Left cardiac atrium (tissue), 4 donors: ENCODE measurements at regions not wholly inside any gene's neighbourhood (a gene's known extent, or its start where the extent isn't known, plus 50 kb on each side); places are given as distances from the start of the nearest gene placed in this dataset.

ENCODE experiments used
- ATAC-seq, 2 donors: fragments of 200-7000 bp; cut with Tn5 transposase; one replicate each; pipeline ENCODE4 v1.9.1; 2020; ENCODE audit warnings: mild to moderate bottlenecking in 2 of 2, moderate library complexity in 2 of 2
- DNase-seq: peaks from one replicate; pipeline ENCODE4 v3.0.0-alpha.2; 2020
- intact Hi-C, 2 donors: fragments of 100-400 bp; cut with DNase I; formaldehyde crosslinking; loops; one replicate each; pipeline versions ENCODE4 v1.14.1 to v1.15.1; 2022 to 2023
- donor health status: DM: no; HTN: yes; CAD: no.
- donor health status: DM: no; HTN: yes; CAD: no; lungs with severe emphysema.
- donor health status: DM: yes; HTN: yes; CAD: no.
- donor health status: Dilated cardiomyopathy.

- no peak for ATAC-seq
- DNase-seq, result no peak
- intact Hi-C loops, result no loop called here
Measured at GRCh38 chr10:36313142-36313541, 671.0 kb upstream of the FZD8 start.

GRCh38 chr10:36303896-36304295, 661.8 kb upstream of the FZD8 start:
- intact Hi-C loops, result no loop called here
- DNase-seq, result no peak

GRCh38 chr10:36302086-36302485, 660.0 kb upstream of the FZD8 start:
- DNase-seq, result no peak
- ATAC-seq, result no peak
- intact Hi-C loops, result no loop called here

More at GRCh38 chr10:36303896-36304295, 661.8 kb upstream of the FZD8 start:
- no peak for ATAC-seq

- no peak for ATAC-seq
- intact Hi-C loops, result no loop called here
- DNase-seq, result no peak
Measured at GRCh38 chr10:36301539-36301938, 659.4 kb upstream of the FZD8 start.

GRCh38 chr10:36301139-36301538, 659.0 kb upstream of the FZD8 start:
- no peak for DNase-seq
- intact Hi-C loops, result no loop called here
- no peak for ATAC-seq

GRCh38 chr10:36283827-36284226, 641.7 kb upstream of the FZD8 start:
- no peak for DNase-seq
- intact Hi-C loops, result no loop called here
- ATAC-seq, result no peak

- no peak for DNase-seq
- intact Hi-C loops, result no loop called here
- no peak for ATAC-seq
Measured at GRCh38 chr10:36281831-36282331, 639.8 kb upstream of the FZD8 start.

- DNase-seq (no peak), ATAC-seq (no peak)
- intact Hi-C loops, result no loop called here
Measured at GRCh38 chr10:36280890-36281499, 638.9 kb upstream of the FZD8 start.

GRCh38 chr10:36280321-36280741, 638.2 kb upstream of the FZD8 start:
- intact Hi-C loops, result no loop called here
- no peak for DNase-seq
- ATAC-seq, result no peak

- ATAC-seq, result peak in 1 of 2 donors; percentile 27
- no peak for DNase-seq
- intact Hi-C loops, result no loop called here
Measured at GRCh38 chr10:36278176-36278575, 636.1 kb upstream of the FZD8 start.

- intact Hi-C loops, result no loop called here
- ATAC-seq, result no peak
- no peak for DNase-seq
Measured at GRCh38 chr10:36277459-36277858, 635.4 kb upstream of the FZD8 start.

- intact Hi-C loops, result no loop called here
- no peak for ATAC-seq
- no peak for DNase-seq
Measured at GRCh38 chr10:36271627-36272340, 629.7 kb upstream of the FZD8 start.

GRCh38 chr10:36269222-36269621, 627.1 kb upstream of the FZD8 start:
- no peak for DNase-seq
- intact Hi-C loops, result no loop called here

GRCh38 chr10:36266923-36267322, 624.8 kb upstream of the FZD8 start:
- intact Hi-C loops, result no loop called here
- ATAC-seq, result no peak
- no peak for DNase-seq

More at GRCh38 chr10:36269222-36269621, 627.1 kb upstream of the FZD8 start:
- no peak for ATAC-seq

GRCh38 chr10:36265741-36266140, 623.6 kb upstream of the FZD8 start:
- ATAC-seq (no peak), DNase-seq (no peak)
- intact Hi-C loops, result no loop called here

- DNase-seq (no peak), ATAC-seq (no peak)
- intact Hi-C loops, result no loop called here
Measured at GRCh38 chr10:36263871-36264270, 621.8 kb upstream of the FZD8 start.

GRCh38 chr10:36256948-36257356, 614.9 kb upstream of the FZD8 start:
- intact Hi-C loops, result no loop called here
- DNase-seq, result no peak
- ATAC-seq, result peak in 1 of 2 donors; percentile 70

GRCh38 chr10:36256166-36256565, 614.1 kb upstream of the FZD8 start:
- intact Hi-C loops, result no loop called here
- no peak for DNase-seq
- ATAC-seq, result peak in 1 of 2 donors; percentile 60

- ATAC-seq (peak in 1 of 2 donors; percentile 39), DNase-seq (peak; percentile 76)
- intact Hi-C loops, result no loop called here
Measured at GRCh38 chr10:36254199-36254598, 612.1 kb upstream of the FZD8 start.

- DNase-seq (no peak), ATAC-seq (no peak)
- intact Hi-C loops, result no loop called here
Measured at GRCh38 chr10:36253731-36254130, 611.6 kb upstream of the FZD8 start.

- ATAC-seq, result no peak
- no peak for DNase-seq
- intact Hi-C loops, result no loop called here
Measured at GRCh38 chr10:36251068-36251467, 609.0 kb upstream of the FZD8 start.
